OCI-LY1 (cell line): ENCODE measurements at regions not wholly inside any gene's neighbourhood (a gene's known extent, or its start where the extent isn't known, plus 50 kb on each side); places are given as distances from the start of the nearest gene placed in this dataset.
"Not testable (repeated sequence)": the region's sequence is repeated elsewhere in the genome, so short reads cannot be mapped to it uniquely, and the experiment has no call there.

Experiments used
- H2AFZ ChIP-seq: fragments of 200-600 bp; sonication (generic), shearing (Covaris generic); 2 replicates; pipeline ENCODE4 v1.6.0; 2014; ENCODE audit warnings: antibody characterized with exemption, mild to moderate bottlenecking, low read length
- H3F3A ChIP-seq: fragments of 200-600 bp; sonication (generic), shearing (Covaris generic); 2 replicates; pipeline ENCODE4 v1.6.0; 2014; ENCODE audit warnings: mild to moderate bottlenecking, antibody characterized with exemption, low read length, moderate library complexity; ENCODE audit not compliant: insufficient read depth
- H3K27ac ChIP-seq: fragments of 200-600 bp; sonication (generic); 2 replicates; pipeline ENCODE4 v1.5.1; 2014; ENCODE audit warnings: low read length, mixed run types, mild to moderate bottlenecking, low read depth; ENCODE audit not compliant: poor library complexity, severe bottlenecking
- H3K27me3 ChIP-seq: fragments of 200-600 bp; sonication (generic); 2 replicates; pipeline ENCODE4 v1.6.0; 2014; ENCODE audit warnings: antibody characterized with exemption, mild to moderate bottlenecking, low read length, moderate library complexity; ENCODE audit not compliant: insufficient read depth
- H3K36me3 ChIP-seq: fragments of 200-600 bp; sonication (generic); 2 replicates; pipeline ENCODE4 v1.6.1; 2014; ENCODE audit warnings: mild to moderate bottlenecking, antibody characterized with exemption, low read length, moderate library complexity, mixed read lengths; ENCODE audit not compliant: insufficient read depth
- H3K4me1 ChIP-seq: fragments of 200-600 bp; sonication (generic); 2 replicates; pipeline ENCODE4 v1.5.1; 2014; ENCODE audit warnings: mild to moderate bottlenecking, low read length, moderate library complexity; ENCODE audit not compliant: insufficient read depth, severe bottlenecking
- H3K4me2 ChIP-seq: fragments of 200-600 bp; sonication (generic), shearing (Covaris generic); 2 replicates; pipeline ENCODE4 v1.6.1; 2014; ENCODE audit warnings: low read length
- H3K4me3 ChIP-seq: fragments of 200-600 bp; sonication (generic); 2 replicates; pipeline ENCODE4 v1.5.1; 2014; ENCODE audit warnings: low read length, low read depth, mild to moderate bottlenecking, mixed read lengths; ENCODE audit not compliant: poor library complexity, severe bottlenecking
- H3K79me2 ChIP-seq: fragments of 200-600 bp; shearing (Covaris generic); 2 replicates; pipeline ENCODE4 v1.6.1; 2016; ENCODE audit warnings: mixed run types, low read length, mixed read lengths; ENCODE audit not compliant: insufficient read depth
- H3K9ac ChIP-seq: fragments of 200-600 bp; sonication (generic), shearing (Covaris generic); 2 replicates; pipeline ENCODE4 v1.6.1; 2014; ENCODE audit warnings: mild to moderate bottlenecking, low read length, mixed read lengths
- H3K9me2 ChIP-seq: fragments of 200-600 bp; sonication (generic), shearing (Covaris generic); 2 replicates; pipeline ENCODE4 v1.6.1; 2014; ENCODE audit warnings: low read depth, mild to moderate bottlenecking, low read length, mixed read lengths
- H3K9me3 ChIP-seq: fragments of 200-600 bp; shearing (Covaris generic); 2 replicates; pipeline ENCODE4 v1.6.1; 2014; ENCODE audit warnings: low read length, mixed read lengths
- H4K20me1 ChIP-seq: fragments of 200-600 bp; sonication (generic), shearing (Covaris generic); 2 replicates; pipeline ENCODE4 v1.6.0; 2016; ENCODE audit warnings: mild to moderate bottlenecking, low read length; ENCODE audit not compliant: insufficient read depth
- TF ChIP-seq, protein P1 (sequence below): fragments of 200-600 bp; sonication (generic), shearing (Covaris generic); IDR thresholded peaks from 2 replicates; pipeline ENCODE4 v1.5.1; 2017; ENCODE audit warnings: mild to moderate bottlenecking, antibody characterized with exemption, low read length, moderate library complexity, mixed read lengths

DNA sequence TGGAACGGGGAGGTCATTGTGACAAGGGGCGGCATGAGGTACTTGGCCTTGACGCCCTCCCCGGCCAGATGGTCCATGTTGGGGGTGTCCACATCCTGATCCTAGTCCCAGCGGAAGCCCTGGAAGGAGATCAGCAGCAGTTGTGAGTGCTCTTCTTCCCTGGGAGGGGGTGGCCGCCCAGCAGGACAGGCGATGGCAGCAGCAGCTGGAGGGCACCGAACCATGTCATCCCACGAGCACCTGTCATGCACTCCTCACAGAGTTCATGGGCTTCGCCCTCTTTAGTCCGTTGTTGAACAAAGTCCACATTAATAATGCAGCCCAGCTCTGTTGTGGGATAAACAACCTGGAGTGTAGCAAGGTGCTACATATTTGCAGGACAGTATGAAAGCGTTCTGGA, 130.7 kb downstream of the UNC93B1 start:
- H3K4me2 ChIP-seq, H3K9me3 ChIP-seq, H3K27ac ChIP-seq, H3K9ac ChIP-seq, H3K4me3 ChIP-seq, H3K79me2 ChIP-seq, H3K27me3 ChIP-seq, H4K20me1 ChIP-seq, H3K9me2 ChIP-seq, H3K4me1 ChIP-seq, H3K36me3 ChIP-seq, H2AFZ ChIP-seq, H3F3A ChIP-seq: not testable (repeated sequence)

DNA sequence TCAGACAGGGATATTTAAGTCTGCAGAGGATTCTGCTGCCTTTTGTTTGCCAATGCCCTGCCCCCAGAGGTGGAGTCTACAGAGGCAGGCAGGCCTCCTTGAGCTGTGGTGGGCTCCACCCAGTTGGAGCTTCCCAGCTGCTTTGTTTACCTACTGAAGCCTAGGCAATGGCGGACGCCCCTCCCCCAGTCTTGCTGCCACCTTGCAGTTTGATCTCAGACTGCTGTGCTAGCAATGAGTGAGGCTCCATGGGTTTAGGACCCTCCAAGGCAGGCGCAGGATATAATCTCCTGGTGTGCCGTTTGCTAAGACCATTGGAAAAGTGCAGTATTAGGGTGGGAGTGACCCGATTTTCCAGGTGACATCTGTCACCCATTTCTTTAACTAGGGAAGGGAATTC, 132.7 kb downstream of the UNC93B1 start:
- H3K27ac ChIP-seq, H3K36me3 ChIP-seq, H2AFZ ChIP-seq, H4K20me1 ChIP-seq, H3F3A ChIP-seq, H3K9ac ChIP-seq, H3K9me2 ChIP-seq, H3K4me3 ChIP-seq, H3K27me3 ChIP-seq, H3K9me3 ChIP-seq, H3K4me2 ChIP-seq, H3K4me1 ChIP-seq, H3K79me2 ChIP-seq: not testable (repeated sequence)

DNA sequence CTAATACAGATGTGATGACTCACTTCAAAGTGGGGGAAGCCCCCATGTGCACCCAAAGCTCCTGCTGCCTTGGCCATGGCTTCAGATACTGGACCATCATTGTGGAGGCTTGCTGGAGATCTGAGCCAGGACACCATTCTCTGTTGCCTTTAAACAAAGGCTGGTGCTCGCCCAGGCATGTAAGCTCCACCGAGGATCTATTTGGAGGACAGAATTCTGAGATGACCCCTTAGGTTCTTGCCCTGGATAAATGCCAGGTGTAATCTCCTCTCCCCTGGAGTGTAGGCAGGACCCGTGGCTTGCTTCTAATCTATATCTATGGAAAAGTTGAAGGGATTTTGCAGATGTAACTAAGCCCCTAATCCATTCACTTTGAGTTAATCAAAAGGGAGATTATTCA, 141.0 kb downstream of the UNC93B1 start:
- H3K4me1 ChIP-seq, H4K20me1 ChIP-seq, H3K79me2 ChIP-seq, H3K27ac ChIP-seq, H3K4me3 ChIP-seq, H2AFZ ChIP-seq, H3K9me2 ChIP-seq, H3F3A ChIP-seq, H3K9me3 ChIP-seq, H3K9ac ChIP-seq, H3K27me3 ChIP-seq, H3K4me2 ChIP-seq, H3K36me3 ChIP-seq: not testable (repeated sequence)

GRCh38 chr11:67859513-67860161, 144.3 kb downstream of the UNC93B1 start:
- not testable (repeated sequence) for H3K4me2 ChIP-seq, H4K20me1 ChIP-seq, H3F3A ChIP-seq, H3K9me2 ChIP-seq, H3K4me1 ChIP-seq, H3K36me3 ChIP-seq, H3K27ac ChIP-seq, H3K9me3 ChIP-seq, H3K27me3 ChIP-seq, H3K4me3 ChIP-seq, H3K79me2 ChIP-seq, H3K9ac ChIP-seq, H2AFZ ChIP-seq
- TF ChIP-seq, protein P1, sequence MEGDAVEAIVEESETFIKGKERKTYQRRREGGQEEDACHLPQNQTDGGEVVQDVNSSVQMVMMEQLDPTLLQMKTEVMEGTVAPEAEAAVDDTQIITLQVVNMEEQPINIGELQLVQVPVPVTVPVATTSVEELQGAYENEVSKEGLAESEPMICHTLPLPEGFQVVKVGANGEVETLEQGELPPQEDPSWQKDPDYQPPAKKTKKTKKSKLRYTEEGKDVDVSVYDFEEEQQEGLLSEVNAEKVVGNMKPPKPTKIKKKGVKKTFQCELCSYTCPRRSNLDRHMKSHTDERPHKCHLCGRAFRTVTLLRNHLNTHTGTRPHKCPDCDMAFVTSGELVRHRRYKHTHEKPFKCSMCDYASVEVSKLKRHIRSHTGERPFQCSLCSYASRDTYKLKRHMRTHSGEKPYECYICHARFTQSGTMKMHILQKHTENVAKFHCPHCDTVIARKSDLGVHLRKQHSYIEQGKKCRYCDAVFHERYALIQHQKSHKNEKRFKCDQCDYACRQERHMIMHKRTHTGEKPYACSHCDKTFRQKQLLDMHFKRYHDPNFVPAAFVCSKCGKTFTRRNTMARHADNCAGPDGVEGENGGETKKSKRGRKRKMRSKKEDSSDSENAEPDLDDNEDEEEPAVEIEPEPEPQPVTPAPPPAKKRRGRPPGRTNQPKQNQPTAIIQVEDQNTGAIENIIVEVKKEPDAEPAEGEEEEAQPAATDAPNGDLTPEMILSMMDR: peak; percentile 30; the same call in 1 of the 2 replicates

DNA sequence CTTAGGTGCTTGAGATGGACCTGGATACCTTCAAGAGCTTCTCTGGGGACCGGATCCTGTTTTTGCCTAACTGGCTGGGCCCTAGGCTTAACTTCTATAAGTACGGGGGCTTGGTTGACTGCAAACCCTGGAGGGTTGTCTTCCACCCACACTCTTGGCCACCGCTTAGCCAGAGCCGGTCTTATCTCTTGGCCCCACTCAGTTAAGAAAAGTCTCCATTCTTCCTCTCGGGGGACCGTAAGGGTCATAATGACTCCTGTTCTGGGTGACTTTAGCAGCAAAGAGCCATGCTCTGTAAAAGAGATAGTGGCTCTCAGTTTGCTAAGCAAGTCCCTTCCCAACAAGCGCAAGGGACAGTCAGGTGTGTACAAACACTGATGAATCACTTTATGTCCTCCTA, 153.2 kb downstream of the UNC93B1 start:
- H3K9me2 ChIP-seq, H3K4me2 ChIP-seq, H3K36me3 ChIP-seq, H3K79me2 ChIP-seq, H3K9me3 ChIP-seq, H2AFZ ChIP-seq, H4K20me1 ChIP-seq, H3K4me3 ChIP-seq, H3K9ac ChIP-seq, H3K27me3 ChIP-seq, H3K27ac ChIP-seq, H3F3A ChIP-seq, H3K4me1 ChIP-seq: not testable (repeated sequence)

- H4K20me1 ChIP-seq, H3K9me2 ChIP-seq, H3K4me3 ChIP-seq, H3K9ac ChIP-seq, H3K36me3 ChIP-seq, H3K27me3 ChIP-seq, H3K27ac ChIP-seq, H3K9me3 ChIP-seq, H3K79me2 ChIP-seq, H3K4me2 ChIP-seq, H3K4me1 ChIP-seq, H2AFZ ChIP-seq, H3F3A ChIP-seq: not testable (repeated sequence)
These were observed 154.1 kb downstream of the UNC93B1 start for GRCh38 chr11:67849766-67850165.
